ENCODE measurements at regions not wholly inside any gene's neighbourhood (a gene's known extent, or its start where the extent isn't known, plus 50 kb on each side); places are given as distances from the start of the nearest gene placed in this dataset.
"Not testable (repeated sequence)": the region's sequence is repeated elsewhere in the genome, so short reads cannot be mapped to it uniquely, and the experiment has no call there.

DNA sequence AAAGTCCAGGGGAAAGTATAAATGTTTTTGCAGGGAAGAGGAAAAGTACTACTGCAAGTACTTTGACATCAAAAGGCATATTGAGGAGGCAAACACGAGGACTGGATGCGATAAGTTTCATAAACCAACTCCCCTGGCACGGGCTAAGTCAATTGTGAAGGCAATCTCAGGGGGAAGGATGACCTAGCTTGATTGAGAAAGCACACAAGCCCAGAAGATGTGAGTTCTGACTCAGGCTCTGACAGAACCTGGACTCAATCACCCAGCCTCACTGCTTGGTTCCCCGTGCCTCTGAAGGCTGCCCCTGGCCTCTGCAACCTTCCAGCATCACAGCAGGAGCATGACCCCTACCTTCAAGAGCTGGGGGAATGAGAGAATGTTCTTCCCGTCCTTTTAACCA, 93.2 kb upstream of the ZNF438 start:
- no peak for DNase-seq

DNA sequence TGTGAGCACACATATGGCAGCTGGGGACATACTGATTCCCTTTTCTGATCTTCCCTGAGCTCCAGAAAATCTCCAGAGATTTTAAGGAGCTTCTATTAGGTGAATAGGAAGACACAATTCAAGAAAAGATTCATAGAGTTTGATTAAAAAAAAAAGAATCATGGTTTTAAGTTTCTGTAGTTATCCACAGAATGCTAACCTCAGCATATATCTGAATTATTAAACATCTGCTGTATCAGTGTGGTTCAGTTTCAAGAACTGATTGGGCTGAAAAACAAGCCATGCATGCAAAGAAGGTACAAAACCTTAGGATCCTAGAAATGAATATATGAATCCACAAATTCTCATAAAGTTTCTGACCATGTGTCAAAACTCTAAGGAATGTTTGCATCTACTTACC, 94.1 kb upstream of the ZNF438 start:
- DNase-seq: no peak

DNA sequence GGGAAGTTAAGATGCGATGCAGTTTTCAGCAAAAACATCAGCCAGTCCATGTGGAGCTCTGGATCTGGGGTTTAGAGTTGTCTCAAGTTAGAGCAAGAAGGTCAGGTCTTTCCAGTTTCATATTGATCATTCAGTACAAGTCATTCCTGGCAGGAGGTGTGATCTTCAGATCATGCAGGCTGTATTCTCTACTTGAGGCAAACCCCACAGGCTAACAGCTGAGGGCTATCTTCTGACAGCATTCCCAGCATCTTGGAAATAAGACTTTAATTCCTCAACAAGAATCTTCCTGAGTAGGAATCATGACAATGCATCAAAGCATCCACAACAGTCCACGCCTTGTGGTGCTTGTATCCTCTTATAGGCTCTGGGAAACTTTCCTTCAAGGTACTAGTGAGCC, 94.9 kb upstream of the ZNF438 start:
- DNase-seq: no peak

DNA sequence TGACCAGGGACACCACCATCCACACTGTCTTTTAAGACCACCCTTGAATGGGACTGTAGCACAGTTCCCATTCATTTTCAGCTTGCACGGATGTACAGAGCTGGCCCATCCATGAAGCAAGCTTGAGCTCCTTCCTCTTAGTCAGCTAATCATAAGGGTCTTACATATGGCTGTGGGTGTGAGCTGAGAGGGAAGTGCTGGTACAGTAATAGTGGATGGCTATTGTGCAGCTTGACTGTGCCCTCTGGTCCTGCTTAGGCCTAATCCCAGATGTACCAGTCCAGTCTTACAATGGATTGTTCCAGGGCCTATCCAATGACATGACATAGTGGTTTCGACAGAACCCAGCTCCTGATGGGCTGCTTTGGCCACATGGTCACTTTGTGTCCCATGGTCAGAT, 96.9 kb upstream of the ZNF438 start:
- no peak for DNase-seq

DNA sequence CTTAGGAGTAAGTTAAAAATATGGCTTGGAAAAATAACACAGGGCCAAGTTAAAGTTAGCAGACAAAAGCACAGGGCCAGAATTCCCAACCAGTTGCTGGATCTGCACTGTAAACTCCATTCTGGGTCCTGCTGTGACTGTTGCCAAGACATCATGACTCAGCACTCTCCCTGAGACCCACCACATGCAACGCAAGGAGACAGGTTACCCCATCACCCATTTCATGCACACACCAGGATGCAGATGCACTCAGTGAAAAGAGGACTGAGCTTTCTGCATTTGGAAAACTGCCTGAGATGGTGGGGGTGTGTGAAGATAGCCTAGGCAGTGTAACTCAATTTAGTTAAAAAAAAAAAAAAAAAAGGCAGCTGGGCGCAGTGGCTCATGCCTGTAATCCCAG, 97.6 kb upstream of the ZNF438 start:
- DNase-seq: no peak

DNA sequence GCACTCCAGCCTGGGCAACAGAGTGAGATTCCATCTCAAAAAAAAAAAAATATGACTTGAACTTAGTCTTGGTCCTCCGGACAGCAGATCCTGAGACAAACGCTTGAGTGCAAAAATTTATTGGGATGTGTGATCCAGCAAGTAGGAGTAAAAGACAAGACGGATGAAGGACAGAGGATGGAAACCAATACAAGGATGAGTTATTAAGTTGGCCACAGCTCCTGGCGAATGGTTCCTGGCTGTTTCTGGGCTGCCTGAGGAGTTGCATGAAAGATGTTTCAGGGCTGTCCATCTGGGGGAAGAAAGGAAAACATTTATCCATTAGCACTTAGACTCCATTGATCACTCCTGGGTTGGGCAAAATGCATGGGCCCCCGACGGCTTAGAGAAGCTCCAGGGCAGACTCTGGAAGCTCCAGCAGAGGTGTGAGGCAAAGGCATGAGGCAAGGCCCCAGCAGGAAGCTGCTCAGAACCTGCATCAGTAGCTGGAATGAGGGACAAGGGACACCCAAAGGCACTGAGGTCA, 98.3 kb upstream of the ZNF438 start:
- DNase-seq: no peak

DNA sequence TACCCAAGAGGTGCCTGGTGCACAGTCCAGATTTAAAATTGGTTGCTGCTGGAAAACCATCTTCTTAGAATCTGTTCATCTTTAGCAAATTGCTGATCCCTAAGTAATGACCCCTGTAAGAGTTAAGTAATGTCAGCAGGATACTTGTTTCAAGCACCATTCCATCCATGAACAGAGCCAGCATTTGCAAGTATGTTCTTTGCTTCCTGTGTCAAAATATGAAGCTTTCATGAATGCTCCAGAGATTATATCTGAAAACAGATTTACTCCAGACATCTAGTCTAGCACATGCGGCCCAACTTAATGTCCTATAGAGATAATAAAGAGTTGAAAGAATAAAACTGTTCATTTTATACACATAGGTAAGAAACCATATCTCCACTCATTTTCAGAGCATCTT, 98.7 kb upstream of the ZNF438 start:
- DNase-seq: no peak

DNA sequence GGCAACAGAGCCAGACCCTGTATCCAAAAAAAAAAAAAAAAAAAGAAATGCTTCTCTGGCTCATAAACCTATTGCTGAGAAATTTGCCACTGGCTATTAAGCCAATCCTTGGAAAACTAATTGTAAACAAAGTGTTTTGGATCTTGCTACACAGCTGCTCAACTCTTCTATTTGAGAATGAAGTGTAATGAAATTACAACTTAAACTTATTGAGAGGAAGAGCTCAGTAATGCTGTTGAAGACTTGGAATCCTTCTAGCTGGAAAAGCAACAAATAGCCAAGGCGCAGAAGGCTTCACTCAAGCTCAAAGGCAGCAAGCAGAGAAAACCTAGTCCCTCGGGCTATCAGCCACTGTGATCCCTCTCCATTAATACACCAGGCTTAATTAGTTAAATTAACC, 99.6 kb upstream of the ZNF438 start:
- DNase-seq: no peak

DNA sequence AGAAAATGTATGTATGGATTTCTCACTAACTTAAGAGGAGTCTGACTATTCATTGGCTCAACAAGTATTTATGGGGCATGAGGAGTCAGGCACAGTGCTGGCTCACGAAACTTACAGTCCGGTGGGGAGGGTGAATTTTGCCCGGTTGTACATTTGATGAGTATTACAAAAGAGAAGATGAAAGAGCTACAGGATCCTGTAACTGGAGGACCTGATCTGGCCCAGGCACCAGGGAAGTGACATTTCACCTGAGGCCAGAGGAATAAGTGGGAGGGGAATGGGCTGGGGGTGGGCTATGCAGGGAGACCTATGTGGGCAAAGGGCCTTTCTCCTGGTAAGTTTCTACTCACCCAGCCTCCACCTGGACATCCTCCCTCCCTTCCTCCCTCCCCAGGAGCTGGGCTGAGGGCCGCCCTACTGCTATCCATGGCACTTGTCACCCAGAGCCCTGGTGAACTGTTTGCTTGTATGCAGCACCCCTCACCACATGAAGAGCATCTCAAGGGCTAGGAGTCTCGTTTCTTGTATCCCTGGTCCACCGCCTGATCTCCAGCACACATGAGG, 101.1 kb upstream of the ZNF438 start:
- no peak for DNase-seq

DNA sequence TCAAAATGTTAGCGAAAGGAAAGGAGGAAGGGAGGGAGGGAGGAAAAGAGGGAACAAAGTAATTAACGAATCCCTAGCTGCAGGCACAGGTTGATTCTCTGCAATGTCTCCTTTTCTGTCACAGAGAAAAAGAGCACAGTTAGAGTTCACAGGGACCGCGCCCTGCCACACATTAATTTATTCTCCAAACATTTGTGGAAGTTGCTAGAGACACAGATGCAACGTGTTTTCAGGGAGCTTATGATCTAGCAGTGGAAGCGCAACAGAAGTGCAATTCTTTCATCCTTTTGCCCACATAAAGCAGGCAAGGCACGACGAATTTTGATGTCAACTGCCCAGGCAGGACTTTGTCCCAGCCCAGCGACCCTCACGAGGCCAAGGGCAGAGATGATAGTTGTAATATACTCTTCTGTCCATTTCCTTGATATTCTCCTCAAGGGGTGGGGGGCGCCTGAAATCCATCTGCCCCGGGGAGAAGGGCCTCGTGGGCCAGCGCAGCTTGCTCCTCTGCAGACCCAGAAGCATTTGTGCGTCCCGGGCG, 101.7 kb upstream of the ZNF438 start:
- DNase-seq: no peak

DNA sequence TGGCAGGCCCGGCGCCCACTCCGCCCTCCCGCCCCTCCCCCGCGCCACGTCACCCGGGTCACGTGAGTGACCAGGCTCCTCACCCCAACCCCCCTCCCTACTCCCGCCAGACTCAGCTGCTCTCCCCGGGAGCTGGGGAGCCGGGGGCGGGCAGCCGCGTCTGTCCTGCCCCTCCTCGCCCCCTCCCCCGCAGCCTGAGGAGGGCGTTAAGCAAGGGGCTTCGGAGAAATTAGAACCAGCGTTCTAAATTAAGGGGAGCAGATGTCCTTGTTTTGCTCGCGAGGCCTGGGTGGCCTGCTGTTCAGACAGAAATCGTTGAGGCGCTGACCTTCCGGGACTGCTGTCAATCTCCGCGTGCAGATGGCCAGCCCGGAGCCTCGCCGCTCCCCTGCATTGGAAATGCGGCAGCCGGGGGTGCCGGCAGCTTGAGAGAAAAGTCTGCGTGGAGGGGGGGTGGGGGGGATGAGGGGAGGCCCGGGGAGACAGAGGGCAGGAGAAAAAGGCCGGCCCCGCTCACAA, 102.2 kb upstream of the ZNF438 start:
- peak in 3 of 4 experiments; percentile 26 to 61 (median 42) for DNase-seq

DNA sequence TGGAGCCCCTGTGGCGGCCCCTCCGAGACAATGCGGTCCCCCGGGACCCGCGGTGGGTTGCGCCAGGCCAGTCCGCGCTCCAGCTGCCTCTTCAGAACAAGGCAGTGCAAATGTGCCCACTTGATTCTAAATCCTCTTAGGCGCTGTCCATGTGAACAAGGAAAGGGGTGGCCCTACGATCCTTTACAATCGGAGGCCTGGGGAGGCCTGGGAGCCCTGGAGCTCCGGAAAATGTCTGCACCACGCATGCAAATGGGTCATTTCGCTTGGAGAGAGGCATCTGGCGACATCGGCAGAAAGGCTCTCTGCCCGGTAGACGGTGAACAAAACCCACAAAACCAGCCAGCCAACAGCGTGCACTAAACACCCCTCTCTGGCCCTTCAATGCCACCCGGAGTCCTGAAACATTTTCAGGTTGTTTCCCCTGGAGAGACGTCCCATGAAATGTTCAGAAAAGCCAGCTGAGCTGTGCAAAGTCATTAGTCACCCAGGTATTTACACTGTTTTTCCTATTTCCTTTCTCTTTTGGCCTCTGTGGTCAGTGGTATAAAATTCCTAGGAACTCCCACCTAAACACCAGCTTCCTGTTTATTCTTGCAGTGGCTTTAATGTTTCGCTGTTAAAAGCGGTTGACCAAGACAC, 102.8 kb upstream of the ZNF438 start:
- DNase-seq: no peak

DNA sequence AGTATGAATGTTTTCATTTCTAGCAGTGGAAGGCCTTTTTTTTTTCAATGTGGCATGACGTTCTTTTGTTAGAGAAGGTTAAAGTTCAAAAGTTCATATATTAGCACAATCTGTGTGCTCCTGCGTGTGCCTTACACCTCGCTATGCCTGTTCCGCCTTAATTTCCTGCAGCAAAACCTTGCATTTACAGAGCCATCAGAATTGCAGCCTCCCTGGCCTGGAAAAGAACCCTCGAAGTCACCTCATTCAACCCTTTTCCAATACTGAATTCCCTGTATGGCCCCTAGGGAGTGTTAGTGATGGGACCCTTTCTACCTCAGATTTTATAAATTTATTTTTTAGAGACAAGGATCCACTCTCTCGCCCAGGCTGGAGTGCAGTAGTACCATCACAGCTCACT, 103.5 kb upstream of the ZNF438 start:
- no peak for DNase-seq

DNA sequence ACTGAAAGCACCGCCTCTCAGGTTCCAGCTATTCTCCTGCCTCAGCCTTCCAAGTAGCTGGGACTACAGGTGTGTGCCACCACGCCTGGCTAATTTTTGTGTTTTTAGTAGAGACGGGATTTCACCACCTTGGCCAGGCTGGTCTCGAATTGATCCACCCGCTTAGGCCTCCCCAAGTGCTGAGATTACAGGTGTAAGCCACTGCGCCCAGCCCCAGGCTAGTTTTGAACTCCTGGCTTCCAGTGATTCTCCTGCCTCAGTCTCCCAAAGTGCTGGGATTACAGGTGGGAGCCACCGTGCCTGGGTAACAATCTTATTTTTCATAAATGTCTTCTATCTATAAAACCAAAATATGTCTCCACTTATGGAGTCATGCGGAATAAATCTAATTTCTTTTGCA, 104.1 kb upstream of the ZNF438 start:
- not testable (repeated sequence) for DNase-seq

DNA sequence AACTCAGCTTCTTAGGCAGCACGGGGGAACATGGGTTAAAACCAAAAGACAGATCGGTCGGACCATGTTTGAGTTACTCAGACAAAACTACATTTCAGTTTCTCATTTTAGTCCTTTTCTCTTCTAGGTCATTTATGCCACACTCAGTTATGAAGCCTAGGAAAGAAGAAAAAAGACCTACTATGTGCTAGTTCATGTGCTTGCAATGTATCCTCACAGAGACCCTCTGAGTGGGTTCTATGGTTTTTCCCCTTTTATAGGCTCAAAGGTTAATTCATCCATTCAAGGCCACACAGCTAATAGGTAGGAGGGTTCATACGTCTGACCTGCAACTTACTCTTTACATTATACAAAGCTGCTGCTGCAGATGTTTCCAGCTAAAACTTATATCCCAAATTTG, 104.7 kb upstream of the ZNF438 start:
- no peak for DNase-seq

DNA sequence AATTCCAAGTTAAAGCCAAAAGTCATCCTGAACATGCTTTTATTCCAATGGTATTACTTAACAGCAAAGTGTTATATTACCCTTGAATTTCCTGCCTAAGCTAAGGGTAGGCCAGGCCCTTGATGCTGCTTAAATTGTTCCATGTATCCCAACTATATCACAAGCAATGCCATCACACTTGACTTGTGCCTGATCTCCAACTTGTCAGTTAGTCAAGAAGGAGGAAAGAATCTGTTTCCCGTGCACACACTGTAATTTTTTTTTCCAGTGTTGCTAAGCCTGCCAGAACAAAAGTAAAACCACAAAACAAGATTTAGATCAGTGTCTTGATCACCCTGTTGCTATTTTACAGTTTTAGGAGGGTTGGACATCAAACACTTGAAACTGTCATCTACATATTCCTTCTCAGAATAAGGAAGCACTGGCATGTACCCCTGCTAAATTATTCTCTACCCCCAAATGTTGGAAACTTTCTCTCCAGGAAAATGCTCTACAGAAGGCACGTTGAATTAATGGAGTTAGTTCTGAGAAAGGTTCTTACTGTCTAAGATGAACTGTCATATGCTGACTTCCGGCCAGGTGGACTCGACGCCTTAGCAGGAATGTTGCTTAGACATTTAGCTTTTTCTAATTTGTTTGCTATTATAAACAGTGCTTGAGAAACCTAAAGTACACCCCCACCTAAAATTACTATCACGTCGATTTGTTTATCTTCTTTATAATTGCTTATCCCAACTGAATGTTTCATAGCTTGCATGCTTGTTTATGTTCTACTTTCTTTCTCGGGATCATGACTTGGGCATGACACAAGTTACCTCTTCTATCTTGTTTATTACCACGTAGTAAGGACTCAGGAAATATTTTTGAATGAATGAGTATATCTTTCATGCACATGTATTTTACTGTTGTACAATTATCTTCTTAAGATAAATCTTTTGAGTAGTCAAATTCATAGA, 105.5 kb upstream of the ZNF438 start:
- DNase-seq: no peak

DNA sequence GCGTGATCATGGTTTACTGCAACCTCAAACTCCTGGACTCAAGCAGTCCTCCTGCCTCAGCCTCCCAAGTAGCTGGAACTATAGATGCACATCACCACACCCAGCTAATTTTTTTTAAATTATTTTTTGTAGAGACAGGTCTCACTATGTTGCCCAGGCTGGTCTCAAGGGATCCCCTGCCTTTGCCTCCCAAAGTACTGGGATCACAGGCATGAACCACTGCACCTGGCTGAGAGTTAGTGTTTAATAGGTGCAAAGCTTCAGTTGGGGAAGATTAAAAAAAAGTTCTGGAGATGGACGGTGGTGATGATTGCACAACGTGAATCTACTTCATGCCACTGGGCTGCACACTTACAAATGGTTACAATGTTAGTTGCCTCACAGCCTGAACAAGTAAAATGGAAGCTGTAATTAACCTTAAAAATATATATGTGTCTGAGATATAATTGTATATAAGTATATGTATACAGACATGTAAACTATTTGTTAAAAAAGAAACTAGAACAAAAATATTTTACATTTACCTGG, 106.4 kb upstream of the ZNF438 start:
- no peak for DNase-seq

DNA sequence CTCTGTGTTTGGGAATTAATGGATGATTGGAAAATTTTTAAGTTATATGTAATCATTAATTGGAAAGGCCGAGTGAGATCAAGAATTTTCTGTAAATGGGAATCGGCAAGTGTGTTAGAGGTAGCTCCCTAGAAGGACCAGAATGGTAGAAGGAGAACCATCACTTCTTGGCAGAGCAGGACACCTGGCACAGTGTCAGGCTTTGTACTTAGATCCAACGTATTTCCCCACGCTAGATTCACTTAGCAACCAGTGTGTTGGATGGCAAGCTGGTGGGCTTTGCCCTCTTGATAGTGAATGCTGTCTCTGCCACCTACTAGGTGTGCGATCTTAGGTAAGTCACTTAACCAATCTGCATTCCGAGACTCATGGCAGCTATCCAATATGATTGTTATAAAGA, 107.8 kb upstream of the ZNF438 start:
- DNase-seq: no peak

DNA sequence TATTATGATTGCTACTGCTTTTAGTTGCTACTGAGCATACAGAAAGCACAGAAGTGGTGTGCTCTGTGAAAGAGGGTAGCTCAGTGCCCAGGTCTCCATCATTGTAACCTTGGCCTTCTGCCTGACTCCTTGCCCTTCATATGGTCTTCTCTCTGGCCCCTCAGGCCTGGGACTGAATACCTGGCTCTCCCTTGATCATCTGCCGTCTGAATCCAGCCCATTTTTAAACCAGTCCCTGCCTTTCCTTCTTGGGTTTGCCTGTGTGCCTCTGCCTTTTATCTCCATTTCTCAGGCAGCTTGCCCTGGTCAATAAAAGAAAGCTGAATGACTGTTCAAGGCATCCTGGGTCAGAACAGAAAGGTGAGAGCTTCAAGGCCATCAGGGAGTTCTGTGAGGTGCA, 109.1 kb upstream of the ZNF438 start:
- DNase-seq: no peak

DNA sequence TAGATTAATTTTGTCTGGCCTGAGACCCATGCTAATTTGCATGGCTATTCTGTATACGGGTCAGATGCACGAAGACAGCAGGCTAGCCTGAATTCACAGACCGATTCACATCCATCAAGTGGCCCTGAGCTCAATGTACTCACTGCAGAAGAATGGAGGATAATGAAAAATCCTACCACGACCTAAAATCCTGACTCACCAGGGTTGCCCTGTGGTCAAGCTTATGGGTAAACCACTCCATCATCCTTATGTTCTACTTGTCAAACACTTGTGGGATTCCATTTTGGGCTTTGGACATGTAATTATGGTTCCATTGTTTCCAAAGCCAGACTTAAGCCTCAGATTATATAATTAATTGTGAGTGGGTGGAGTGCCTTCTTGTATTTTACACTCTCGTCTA, 110.4 kb upstream of the ZNF438 start:
- no peak for DNase-seq

DNA sequence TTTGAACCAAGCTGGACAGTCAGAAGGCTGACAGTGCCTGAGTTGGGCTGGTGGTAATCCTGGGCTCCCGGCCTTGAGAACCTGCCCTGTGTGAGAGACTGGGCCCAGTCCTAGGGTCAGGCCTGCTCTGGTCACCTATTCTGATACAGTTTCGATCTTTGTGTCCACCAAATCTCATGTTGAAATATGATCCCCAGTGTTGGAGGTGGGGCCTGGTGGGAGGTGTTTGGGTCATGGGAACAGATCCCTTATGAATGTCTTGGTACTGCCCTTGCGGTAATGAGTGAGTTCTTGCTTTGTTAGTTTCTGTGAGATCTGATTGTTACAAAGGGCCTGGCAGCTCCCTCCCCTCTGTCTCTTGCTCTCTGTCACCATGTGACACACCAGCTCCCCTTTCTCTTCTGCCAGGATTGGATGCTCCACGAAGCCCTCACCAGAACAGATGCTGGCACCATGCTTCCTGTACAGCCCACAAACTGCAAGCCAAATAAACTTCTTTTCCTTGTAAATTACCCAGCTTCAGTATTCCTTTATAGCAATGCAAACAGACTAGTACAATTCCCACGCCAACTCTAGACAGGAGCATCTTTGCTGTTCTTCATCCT, 111.8 kb upstream of the ZNF438 start:
- no peak for DNase-seq

DNA sequence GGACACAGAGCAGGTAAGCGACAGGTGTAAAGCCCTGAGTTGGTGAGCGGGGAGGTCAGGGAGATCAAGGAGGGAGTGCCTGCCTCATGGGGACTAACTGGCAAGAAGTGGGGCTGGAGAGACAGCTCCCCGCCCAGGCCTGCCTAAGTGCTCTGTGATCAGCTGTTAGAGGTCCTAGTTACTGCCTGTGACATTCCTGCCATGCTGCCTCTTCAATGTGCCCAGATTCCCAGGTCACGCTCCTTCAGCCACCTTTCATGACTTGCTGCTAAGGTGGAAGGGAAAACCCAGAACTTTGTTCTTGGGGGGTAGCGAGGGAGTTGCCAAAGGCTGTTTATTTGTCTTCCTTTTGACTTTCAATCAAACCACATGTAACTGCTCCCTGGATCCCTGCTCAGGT, 114.3 kb upstream of the ZNF438 start:
- DNase-seq: no peak
